ENCODE measurements at regions not wholly inside any gene's neighbourhood (a gene's known extent, or its start where the extent isn't known, plus 50 kb on each side); places are given as distances from the start of the nearest gene placed in this dataset.
"Not testable (repeated sequence)": the region's sequence is repeated elsewhere in the genome, so short reads cannot be mapped to it uniquely, and the experiment has no call there.

DNA sequence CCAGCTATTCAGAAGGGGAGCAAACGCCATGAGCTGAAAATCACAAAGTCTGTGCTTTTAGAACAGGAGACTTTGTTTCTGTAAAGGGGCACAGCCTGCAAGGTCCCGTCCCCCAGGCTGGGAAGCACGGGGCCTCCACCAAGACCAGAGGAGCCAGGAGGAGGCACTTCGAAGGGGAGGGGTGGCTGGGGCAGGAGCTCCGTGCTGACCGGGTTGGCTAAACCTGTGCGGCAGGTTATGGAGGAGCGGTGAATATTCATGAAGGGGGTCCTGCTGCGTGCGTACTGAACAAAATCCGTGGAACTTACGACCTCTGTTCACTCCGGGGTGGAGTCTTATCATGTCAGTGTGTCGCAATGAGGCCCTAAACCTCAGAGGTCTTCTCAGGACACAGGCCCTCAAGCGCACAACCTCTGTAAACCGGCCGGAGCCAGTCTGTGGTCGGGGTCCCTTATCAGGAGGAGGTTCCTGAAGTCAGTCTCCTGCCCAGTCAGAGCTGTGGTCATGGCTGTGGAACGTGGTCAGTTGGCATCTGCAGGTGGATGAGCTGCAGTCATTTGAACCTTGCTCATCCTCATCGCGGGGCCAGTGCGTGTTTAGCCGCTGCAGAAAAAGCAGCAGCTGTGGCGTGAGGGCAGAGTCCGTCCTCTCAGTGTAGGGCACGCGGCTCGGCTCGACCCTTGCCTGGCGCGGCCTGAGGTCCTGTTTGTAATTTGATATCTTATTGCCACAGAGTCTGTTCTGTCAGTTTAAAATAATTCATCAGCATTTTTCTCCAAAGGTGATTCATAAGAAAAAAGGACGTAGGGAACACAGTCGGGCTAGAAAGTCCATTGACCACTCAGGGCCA is 5507.7 kb upstream of the TPTE start:
- not testable (repeated sequence) for H3K9me3 ChIP-seq (ENCODE audit: severe bottlenecking); H3K27ac ChIP-seq; DNase-seq; H3K36me3 ChIP-seq; H3K27me3 ChIP-seq (ENCODE audit: insufficient read depth, low read depth, severe bottlenecking); H3K4me3 ChIP-seq (ENCODE audit: low read depth, low read length)

DNA sequence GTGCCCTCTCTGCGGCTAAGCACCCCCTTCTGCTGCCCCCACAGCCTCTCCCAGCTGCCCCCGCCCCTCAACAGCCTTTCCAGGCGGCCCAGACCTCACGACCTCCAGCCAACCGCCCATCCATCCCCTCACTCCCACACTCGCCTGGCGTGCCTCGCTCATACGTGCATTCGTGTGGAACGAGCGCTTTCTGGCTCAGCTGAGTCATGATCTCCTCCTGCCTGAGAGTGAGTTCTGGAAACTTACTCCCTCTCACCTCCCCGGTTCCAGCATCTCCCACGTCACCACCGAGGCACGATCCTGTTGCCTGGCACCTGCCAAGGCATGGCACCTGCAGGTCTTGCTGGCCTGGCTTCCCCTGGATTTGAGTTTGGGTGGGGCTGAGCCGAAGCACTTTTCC is 5506.2 kb upstream of the TPTE start:
- not testable (repeated sequence) for H3K36me3 ChIP-seq; H3K4me3 ChIP-seq (ENCODE audit: low read depth, low read length)

DNA sequence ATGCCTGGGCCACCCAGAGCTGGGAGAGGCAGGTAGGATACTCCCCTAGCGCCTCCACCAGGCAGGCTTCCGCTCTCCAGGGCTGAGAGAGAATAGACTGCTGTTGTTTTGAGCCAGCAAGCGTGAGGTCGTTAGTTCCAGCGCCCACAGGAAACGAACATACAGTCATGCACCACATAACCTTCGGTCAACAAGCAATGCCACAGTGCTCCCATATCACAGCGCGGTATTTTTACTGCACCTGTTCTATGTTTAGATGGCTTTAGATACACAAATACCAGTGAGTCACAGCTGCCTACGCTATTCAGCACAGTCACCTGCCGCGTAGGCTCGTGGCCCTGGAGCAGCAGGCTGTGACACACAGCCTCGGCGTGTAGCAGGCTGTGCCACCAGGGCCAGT is 5502.3 kb upstream of the TPTE start:
- DNase-seq; H3K27me3 ChIP-seq (ENCODE audit: insufficient read depth, low read depth, severe bottlenecking); H3K9me3 ChIP-seq (ENCODE audit: severe bottlenecking); H3K4me3 ChIP-seq (ENCODE audit: low read depth, low read length); H3K27ac ChIP-seq; H3K36me3 ChIP-seq: not testable (repeated sequence)

More for the DNA sequence above, 5506.2 kb upstream of the TPTE start:
- not testable (repeated sequence) for H3K9me3 ChIP-seq (ENCODE audit: severe bottlenecking); DNase-seq; H3K27ac ChIP-seq; H3K27me3 ChIP-seq (ENCODE audit: insufficient read depth, low read depth, severe bottlenecking)

GRCh38 chr21:5021815-5022214 is 5499.6 kb upstream of the TPTE start:
- not testable (repeated sequence) for H3K27me3 ChIP-seq (ENCODE audit: insufficient read depth, low read depth, severe bottlenecking); H3K4me3 ChIP-seq (ENCODE audit: low read depth, low read length); DNase-seq; H3K9me3 ChIP-seq (ENCODE audit: severe bottlenecking); H3K27ac ChIP-seq; H3K36me3 ChIP-seq

DNA sequence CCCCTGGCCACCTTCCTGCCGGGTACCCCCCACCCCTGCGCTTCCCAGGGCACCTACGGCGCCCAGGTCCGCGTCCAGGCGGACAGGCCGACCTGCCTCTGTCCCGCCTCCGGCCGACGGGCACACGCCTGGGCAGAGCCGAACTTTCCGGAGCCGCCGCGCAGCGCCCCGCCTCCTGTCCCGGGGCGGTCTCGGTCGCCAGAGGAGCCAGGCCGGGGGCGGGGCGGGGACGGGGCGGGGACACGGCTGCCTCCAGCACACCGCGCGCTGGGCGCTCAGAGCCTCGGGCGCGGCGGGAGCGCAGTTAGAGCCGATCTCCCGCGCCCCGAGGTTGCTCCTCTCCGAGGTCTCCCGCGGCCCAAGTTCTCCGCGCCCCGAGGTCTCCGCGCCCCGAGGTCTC is 5499.1 kb upstream of the TPTE start:
- H3K9me3 ChIP-seq (ENCODE audit: severe bottlenecking); H3K36me3 ChIP-seq; H3K4me3 ChIP-seq (ENCODE audit: low read depth, low read length); H3K27me3 ChIP-seq (ENCODE audit: insufficient read depth, low read depth, severe bottlenecking); H3K27ac ChIP-seq; DNase-seq: not testable (repeated sequence)

- not testable (repeated sequence) for H3K27me3 ChIP-seq (ENCODE audit: insufficient read depth, low read depth, severe bottlenecking); H3K9me3 ChIP-seq (ENCODE audit: severe bottlenecking); H3K4me3 ChIP-seq (ENCODE audit: low read depth, low read length); H3K36me3 ChIP-seq; H3K27ac ChIP-seq; DNase-seq
Measured at GRCh38 chr21:5022748-5023147, 5498.6 kb upstream of the TPTE start.

GRCh38 chr21:5035147-5035546 is 5486.2 kb upstream of the TPTE start:
- not testable (repeated sequence) for H3K4me3 ChIP-seq (ENCODE audit: low read depth, low read length); H3K27ac ChIP-seq; H3K27me3 ChIP-seq (ENCODE audit: insufficient read depth, low read depth, severe bottlenecking); H3K36me3 ChIP-seq; H3K9me3 ChIP-seq (ENCODE audit: severe bottlenecking); DNase-seq

GRCh38 chr21:5035587-5035986 is 5485.8 kb upstream of the TPTE start:
- not testable (repeated sequence) for H3K9me3 ChIP-seq (ENCODE audit: severe bottlenecking); H3K4me3 ChIP-seq (ENCODE audit: low read depth, low read length); DNase-seq; H3K27me3 ChIP-seq (ENCODE audit: insufficient read depth, low read depth, severe bottlenecking); H3K27ac ChIP-seq; H3K36me3 ChIP-seq

GRCh38 chr21:5037606-5038331 is 5483.6 kb upstream of the TPTE start:
- not testable (repeated sequence) for H3K27me3 ChIP-seq (ENCODE audit: insufficient read depth, low read depth, severe bottlenecking); H3K9me3 ChIP-seq (ENCODE audit: severe bottlenecking); H3K27ac ChIP-seq; H3K36me3 ChIP-seq; H3K4me3 ChIP-seq (ENCODE audit: low read depth, low read length); DNase-seq

GRCh38 chr21:5039926-5040325 is 5481.5 kb upstream of the TPTE start:
- not testable (repeated sequence) for H3K36me3 ChIP-seq; H3K9me3 ChIP-seq (ENCODE audit: severe bottlenecking); H3K27me3 ChIP-seq (ENCODE audit: insufficient read depth, low read depth, severe bottlenecking); H3K27ac ChIP-seq; H3K4me3 ChIP-seq (ENCODE audit: low read depth, low read length); DNase-seq

DNA sequence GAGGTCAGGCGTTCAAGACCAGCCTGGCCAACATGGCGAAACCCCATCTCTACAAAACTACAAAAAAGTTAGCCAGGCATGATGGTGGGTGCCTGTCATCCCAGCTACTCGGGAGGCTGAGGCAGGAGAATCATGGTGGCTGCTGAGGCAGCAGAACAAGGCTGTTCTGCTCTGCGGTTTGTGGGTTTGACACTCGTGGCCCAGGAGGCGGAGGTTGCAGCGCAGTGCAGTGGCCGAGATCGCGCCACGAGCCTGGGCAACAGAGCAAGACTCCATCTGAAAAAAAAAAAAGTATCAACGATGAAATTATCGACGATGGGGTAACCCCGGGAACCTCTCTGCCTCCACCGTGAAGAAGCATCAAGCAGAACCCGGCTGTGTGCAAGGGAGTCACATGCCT is 5478.8 kb upstream of the TPTE start:
- not testable (repeated sequence) for H3K27ac ChIP-seq; H3K27me3 ChIP-seq (ENCODE audit: insufficient read depth, low read depth, severe bottlenecking); H3K4me3 ChIP-seq (ENCODE audit: low read depth, low read length); DNase-seq; H3K36me3 ChIP-seq; H3K9me3 ChIP-seq (ENCODE audit: severe bottlenecking)

DNA sequence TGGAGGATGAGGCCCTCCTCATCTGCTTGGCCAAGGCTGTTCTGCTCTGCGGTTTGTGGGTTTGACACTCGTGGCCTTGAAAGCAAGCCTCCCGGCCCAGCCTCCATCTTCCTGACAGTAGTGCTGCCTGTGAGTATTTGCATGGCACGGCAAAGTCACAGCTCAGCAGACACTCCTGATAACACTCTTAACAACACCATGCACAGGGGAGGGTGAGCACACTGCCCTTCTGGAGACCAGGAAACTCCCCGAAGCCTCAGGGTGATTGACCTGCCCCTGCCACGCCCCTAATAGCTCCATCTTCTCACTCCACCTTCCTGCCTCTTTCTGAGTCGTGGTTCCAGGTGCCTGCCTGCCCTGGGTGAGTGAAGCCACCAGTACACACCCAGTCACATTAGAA is 5476.6 kb upstream of the TPTE start:
- not testable (repeated sequence) for H3K4me3 ChIP-seq (ENCODE audit: low read depth, low read length); DNase-seq; H3K36me3 ChIP-seq; H3K9me3 ChIP-seq (ENCODE audit: severe bottlenecking); H3K27ac ChIP-seq; H3K27me3 ChIP-seq (ENCODE audit: insufficient read depth, low read depth, severe bottlenecking)

GRCh38 chr21:5051303-5052018 is 5469.9 kb upstream of the TPTE start:
- not testable (repeated sequence) for H3K27ac ChIP-seq; H3K9me3 ChIP-seq (ENCODE audit: severe bottlenecking); DNase-seq; H3K27me3 ChIP-seq (ENCODE audit: insufficient read depth, low read depth, severe bottlenecking); H3K36me3 ChIP-seq; H3K4me3 ChIP-seq (ENCODE audit: low read depth, low read length)

- not testable (repeated sequence) for H3K9me3 ChIP-seq (ENCODE audit: severe bottlenecking); DNase-seq; H3K36me3 ChIP-seq; H3K27ac ChIP-seq; H3K4me3 ChIP-seq (ENCODE audit: low read depth, low read length); H3K27me3 ChIP-seq (ENCODE audit: insufficient read depth, low read depth, severe bottlenecking)
Measured at GRCh38 chr21:5055027-5055754, 5466.2 kb upstream of the TPTE start.
